Activated CD4-positive, alpha-beta memory T cell treated with anti-CD3 and anti-CD28 coated beads for 36 hours (primary cell): ENCODE measurements at regions not wholly inside any gene's neighbourhood (a gene's known extent, or its start where the extent isn't known, plus 50 kb on each side); places are given as distances from the start of the nearest gene placed in this dataset.
"Not testable (repeated sequence)": the region's sequence is repeated elsewhere in the genome, so short reads cannot be mapped to it uniquely, and the experiment has no call there.

Experiments
- CTCF ChIA-PET: fragments of 350-600 bp; sonication (Branson Sonifier 250); formaldehyde crosslinking; loops from one replicate; lab custom pipeline; 2021; ENCODE audit warnings: antibody characterized with exemption, inconsistent platforms; lab: Charles Lee
- POLR2A ChIA-PET: fragments of 350-600 bp; sonication (Branson Sonifier 250); formaldehyde crosslinking; loops from one replicate; lab custom pipeline; 2021; ENCODE audit warnings: antibody characterized with exemption; lab: Charles Lee
- DNase-seq: peaks from one replicate; pipeline ENCODE4 v3.0.0-alpha.2; 2020
- H3K27ac Mint-ChIP-seq: one replicate; pipeline ENCODE4 v1.8.0; 2021; ENCODE audit warnings: mixed read lengths
- H3K27me3 Mint-ChIP-seq: one replicate; pipeline ENCODE4 v1.8.0; 2021; ENCODE audit warnings: mixed read lengths
- H3K36me3 Mint-ChIP-seq: one replicate; pipeline ENCODE4 v1.8.0; 2021; ENCODE audit warnings: mixed read lengths
- H3K4me1 Mint-ChIP-seq: one replicate; pipeline ENCODE4 v1.8.0; 2021; ENCODE audit warnings: low read depth, mixed read lengths
- H3K4me3 Mint-ChIP-seq: one replicate; pipeline ENCODE4 v1.8.0; 2021; ENCODE audit warnings: mild to moderate bottlenecking, mixed read lengths
- H3K9me3 Mint-ChIP-seq: one replicate; pipeline ENCODE4 v1.8.0; 2021; ENCODE audit warnings: mixed read lengths
- intact Hi-C: fragments of 100-400 bp; cut with micrococcal nuclease; formaldehyde crosslinking; loops from one replicate; pipeline ENCODE4 v1.15.1; 2023

- H3K27me3 Mint-ChIP-seq = no peaks in the 10 kb centered on the region
- H3K27ac Mint-ChIP-seq = no peak overlapping the region
- H3K4me1 Mint-ChIP-seq = no peaks in the 10 kb centered on the region
- no peaks in the 10 kb centered on the region for H3K36me3 Mint-ChIP-seq
- no peaks in the 10 kb centered on the region for H3K9me3 Mint-ChIP-seq
- no peak for DNase-seq
- POLR2A ChIA-PET = no interaction called here
- intact Hi-C loops = no loop called here
- no peak overlapping the region for H3K4me3 Mint-ChIP-seq
- CTCF ChIA-PET = no interaction called here
Observed at GRCh38 chrX:26789751-26790150, 573.8 kb downstream of the MAGEB5 start.

- intact Hi-C loops = no loop called here
- ChIA-PET CTCF (no interaction called here), POLR2A (no interaction called here)
- Mint-ChIP-seq H3K4me3 (no peak overlapping the region), H3K4me1 (no peaks in the 10 kb centered on the region), H3K36me3 (no peaks in the 10 kb centered on the region), H3K27ac (no peak overlapping the region), H3K27me3 (no peaks in the 10 kb centered on the region), H3K9me3 (no peaks in the 10 kb centered on the region)
- DNase-seq = no peak
Observed at GRCh38 chrX:26788402-26788998, 572.5 kb downstream of the MAGEB5 start.

- no peak overlapping the region for H3K27ac Mint-ChIP-seq
- no peaks in the 10 kb centered on the region for H3K27me3 Mint-ChIP-seq
- no peaks in the 10 kb centered on the region for H3K36me3 Mint-ChIP-seq
- intact Hi-C loops = loop anchor here (2.0 kb wide), 1 partner anchor 403 kb away; no protein-coding TSS in a partner anchor
- H3K4me3 Mint-ChIP-seq = no peak overlapping the region
- ChIA-PET POLR2A (no interaction called here), CTCF (interaction anchor here (0.7 to 1.9 kb wide), 2 partner anchors 12 to 403 kb away, joined by 4 read pairs; no protein-coding TSS in a partner anchor)
- DNase-seq = no peak
- no peaks in the 10 kb centered on the region for H3K9me3 Mint-ChIP-seq
- H3K4me1 Mint-ChIP-seq = no peaks in the 10 kb centered on the region
Observed at GRCh38 chrX:26783512-26784225, 567.7 kb downstream of the MAGEB5 start.

GRCh38 chrX:26778320-26778888 is 562.4 kb downstream of the MAGEB5 start:
- Mint-ChIP-seq H3K27me3 (no peaks in the 10 kb centered on the region), H3K36me3 (no peaks in the 10 kb centered on the region), H3K4me3 (no peak overlapping the region), H3K4me1 (no peaks in the 10 kb centered on the region), H3K9me3 (peaks cover 19% of the 10 kb centered on the region), H3K27ac (no peak overlapping the region)
- ChIA-PET CTCF (no interaction called here), POLR2A (no interaction called here)
- intact Hi-C loops = no loop called here
- no peak for DNase-seq

- H3K27ac Mint-ChIP-seq = no peak overlapping the region
- H3K9me3 Mint-ChIP-seq = no peaks in the 10 kb centered on the region
- no peak overlapping the region for H3K4me3 Mint-ChIP-seq
- H3K27me3 Mint-ChIP-seq = no peaks in the 10 kb centered on the region
- intact Hi-C loops = no loop called here
- H3K4me1 Mint-ChIP-seq = no peaks in the 10 kb centered on the region
- ChIA-PET CTCF (no interaction called here), POLR2A (no interaction called here)
- H3K36me3 Mint-ChIP-seq = no peaks in the 10 kb centered on the region
- DNase-seq = no peak
Observed at GRCh38 chrX:26762253-26762652, 546.3 kb downstream of the MAGEB5 start.

GRCh38 chrX:26755760-26756159 is 539.8 kb downstream of the MAGEB5 start:
- intact Hi-C loops, H3K9me3 Mint-ChIP-seq, CTCF ChIA-PET, H3K4me3 Mint-ChIP-seq, POLR2A ChIA-PET, H3K4me1 Mint-ChIP-seq, H3K36me3 Mint-ChIP-seq, DNase-seq, H3K27ac Mint-ChIP-seq, H3K27me3 Mint-ChIP-seq: not testable (repeated sequence)

GRCh38 chrX:26747877-26748276 is 531.9 kb downstream of the MAGEB5 start:
- POLR2A ChIA-PET = no interaction called here

GRCh38 chrX:26722666-26723428 is 506.9 kb downstream of the MAGEB5 start:
- ChIA-PET CTCF (no interaction called here), POLR2A (no interaction called here)
- Mint-ChIP-seq H3K36me3 (no peaks in the 10 kb centered on the region), H3K4me1 (no peaks in the 10 kb centered on the region), H3K27me3 (no peaks in the 10 kb centered on the region), H3K27ac (no peak overlapping the region), H3K4me3 (no peak overlapping the region), H3K9me3 (peaks cover 2% of the 10 kb centered on the region)
- DNase-seq = no peak
- intact Hi-C loops = no loop called here

More at GRCh38 chrX:26747877-26748276, 531.9 kb downstream of the MAGEB5 start:
- Mint-ChIP-seq H3K4me3 (no peak overlapping the region), H3K9me3 (peaks cover 2% of the 10 kb centered on the region), H3K36me3 (no peaks in the 10 kb centered on the region), H3K27ac (no peak overlapping the region), H3K4me1 (no peaks in the 10 kb centered on the region), H3K27me3 (no peaks in the 10 kb centered on the region)
- DNase-seq = no peak
- CTCF ChIA-PET = no interaction called here
- intact Hi-C loops = no loop called here

- POLR2A ChIA-PET = no interaction called here
Observed at GRCh38 chrX:26672571-26672970, 456.6 kb downstream of the MAGEB5 start.

GRCh38 chrX:26670521-26670920 is 454.6 kb downstream of the MAGEB5 start:
- no peak for DNase-seq
- no peaks in the 10 kb centered on the region for H3K36me3 Mint-ChIP-seq
- intact Hi-C loops = no loop called here
- POLR2A ChIA-PET = no interaction called here
- H3K4me3 Mint-ChIP-seq = no peak overlapping the region
- H3K9me3 Mint-ChIP-seq = peaks cover 7% of the 10 kb centered on the region
- no peak overlapping the region for H3K27ac Mint-ChIP-seq
- no peaks in the 10 kb centered on the region for H3K27me3 Mint-ChIP-seq
- CTCF ChIA-PET = no interaction called here
- no peaks in the 10 kb centered on the region for H3K4me1 Mint-ChIP-seq

More at GRCh38 chrX:26672571-26672970, 456.6 kb downstream of the MAGEB5 start:
- Mint-ChIP-seq H3K27me3 (no peaks in the 10 kb centered on the region), H3K4me3 (no peak overlapping the region), H3K4me1 (no peaks in the 10 kb centered on the region), H3K36me3 (no peaks in the 10 kb centered on the region), H3K27ac (no peak overlapping the region), H3K9me3 (peaks cover 9% of the 10 kb centered on the region)
- CTCF ChIA-PET = no interaction called here
- DNase-seq = no peak
- intact Hi-C loops = no loop called here

- ChIA-PET POLR2A (no interaction called here), CTCF (no interaction called here)
- H3K36me3 Mint-ChIP-seq = no peaks in the 10 kb centered on the region
Observed at GRCh38 chrX:26664919-26665318, 448.9 kb downstream of the MAGEB5 start.

GRCh38 chrX:26653050-26653449 is 437.1 kb downstream of the MAGEB5 start:
- H3K27ac Mint-ChIP-seq = no peak overlapping the region
- ChIA-PET CTCF (no interaction called here), POLR2A (no interaction called here)
- no peak overlapping the region for H3K4me3 Mint-ChIP-seq
- H3K27me3 Mint-ChIP-seq = no peaks in the 10 kb centered on the region
- intact Hi-C loops = loop anchor here (5.0 kb wide), 1 partner anchor 534 kb away; no protein-coding TSS in a partner anchor
- H3K9me3 Mint-ChIP-seq = peaks cover 14% of the 10 kb centered on the region
- no peaks in the 10 kb centered on the region for H3K36me3 Mint-ChIP-seq
- DNase-seq = no peak
- no peaks in the 10 kb centered on the region for H3K4me1 Mint-ChIP-seq

More at GRCh38 chrX:26664919-26665318, 448.9 kb downstream of the MAGEB5 start:
- Mint-ChIP-seq H3K9me3 (peaks cover 2% of the 10 kb centered on the region), H3K4me1 (no peaks in the 10 kb centered on the region), H3K27ac (no peak overlapping the region), H3K4me3 (no peak overlapping the region), H3K27me3 (no peaks in the 10 kb centered on the region)
- intact Hi-C loops = no loop called here
- DNase-seq = no peak
